ENCODE measurements at regions not wholly inside any gene's neighbourhood (a gene's known extent, or its start where the extent isn't known, plus 50 kb on each side); places are given as distances from the start of the nearest gene placed in this dataset.

- ChIA-PET POLR2A (no interaction called here), CTCF (no interaction called here)
- no peak for DNase-seq (ENCODE audit: low read depth, low spot score)
- no peak overlapping the region for H3K4me3 ChIP-seq (replicated peaks in 1 of 3; ENCODE audit: insufficient read depth in 1 of 3, low read depth in 1 of 3, low read length in 3 of 3)
- H3K9me3 ChIP-seq (replicated peaks; ENCODE audit: control insufficient read depth, insufficient read depth, low read length) = peaks cover 7% of the 10 kb centered on the region
- no peaks in the 10 kb centered on the region for H3K4me1 ChIP-seq (ENCODE audit: control insufficient read depth, extremely low read depth, insufficient read depth, low read length)
- H3K27ac ChIP-seq (ENCODE audit: insufficient read depth, low read depth, low read length) = no peak overlapping the region
- no peak overlapping the region for H3K4me2 ChIP-seq (ENCODE audit: insufficient read depth, low read length)
- intact Hi-C loops (cut with micrococcal nuclease) (no loop called here), dilution Hi-C loops (cut with MboI; ENCODE audit: extremely low pct_ligation_motif_present, low sequenced_read_pairs) (no loop called here)
- no peak overlapping the region for H3K9ac ChIP-seq (replicated peaks; ENCODE audit: extremely low read depth, insufficient read depth, low read length)
- no TSS peak for BruUV-seq (replicated peaks)
- H2AFZ ChIP-seq (ENCODE audit: low read depth, low read length) = no peak overlapping the region
- H4K20me1 ChIP-seq (replicated peaks; ENCODE audit: control insufficient read depth, extremely low read depth, insufficient read depth, low read length) = no peaks in the 10 kb centered on the region
- H3K9me1 ChIP-seq (replicated peaks; ENCODE audit: control insufficient read depth, extremely low read depth, insufficient read depth, low read length) = no peaks in the 10 kb centered on the region
- TF ChIP-seq EZH2 (IDR thresholded peaks at IDR 0.05; ENCODE audit: borderline replicate concordance, low read depth, low read length, severe bottlenecking) (no peak), FOS (IDR thresholded peaks at IDR 0.05; ENCODE audit: borderline replicate concordance, insufficient read depth, low read length) (no peak), CTCF (IDR thresholded peaks at IDR 0.05; ENCODE audit: extremely low read depth in 1 of 2, insufficient read depth in 1 of 2, low read depth in 1 of 2, low read length in 2 of 2) (no peak), GATA2 (IDR thresholded peaks at IDR 0.05; ENCODE audit: insufficient read depth, insufficient read length, low read depth, low read length) (no peak), MYC (IDR thresholded peaks at IDR 0.05; ENCODE audit: low read depth, low read length) (no peak), MAX (IDR thresholded peaks at IDR 0.05; ENCODE audit: insufficient read depth, insufficient read length) (no peak), POLR2AphosphoS5 (IDR thresholded peaks at IDR 0.05; ENCODE audit: insufficient read depth, low read depth, low read length) (no peak)
- H3K27me3 ChIP-seq (ENCODE audit: control insufficient read depth in 2 of 2, insufficient read depth in 2 of 2, low read length in 2 of 2) = no peaks in the 10 kb centered on the region
- FAIRE-seq = no peak
- H3K79me2 ChIP-seq (ENCODE audit: control insufficient read depth, insufficient read depth, low read length) = no peaks in the 10 kb centered on the region
- no peaks in the 10 kb centered on the region for H3K36me3 ChIP-seq (ENCODE audit: control insufficient read depth in 2 of 2, extremely low read depth in 1 of 2, insufficient read depth in 2 of 2, low read length in 2 of 2)
These were observed 63.4 kb upstream of the C15orf39 start for GRCh38 chr15:75138016-75138999.

Measured in endothelial cell of umbilical vein (primary cell).